Ovary (tissue), 3 donors: ENCODE measurements at regions not wholly inside any gene's neighbourhood (a gene's known extent, or its start where the extent isn't known, plus 50 kb on each side); places are given as distances from the start of the nearest gene placed in this dataset.

Experiments used
- EP300 ChIP-seq: sonication (generic); formaldehyde crosslinking; IDR thresholded peaks from one replicate; pipeline ENCODE4 v1.6.1; 2017; ENCODE audit warnings: antibody characterized with exemption
- POLR2A ChIP-seq: fragments of 450-650 bp; IDR thresholded peaks from one replicate; pipeline ENCODE4 v1.6.1; 2017; ENCODE audit warnings: antibody characterized with exemption, mild to moderate bottlenecking, moderate library complexity
- TF ChIP-seq, protein P1 (sequence below), 3 donors: fragments of 450-650 bp in 2 of 3; fragments of 200-600 bp in 1 of 3; IDR thresholded peaks; one replicate each; pipeline versions ENCODE4 v1.5.1 to v1.8.0; 2016 to 2022; ENCODE audit warnings: antibody characterized with exemption in 3 of 3, mild to moderate bottlenecking in 1 of 3
- donor health status: DM: no; HTN: no; CAD: no.

DNA sequence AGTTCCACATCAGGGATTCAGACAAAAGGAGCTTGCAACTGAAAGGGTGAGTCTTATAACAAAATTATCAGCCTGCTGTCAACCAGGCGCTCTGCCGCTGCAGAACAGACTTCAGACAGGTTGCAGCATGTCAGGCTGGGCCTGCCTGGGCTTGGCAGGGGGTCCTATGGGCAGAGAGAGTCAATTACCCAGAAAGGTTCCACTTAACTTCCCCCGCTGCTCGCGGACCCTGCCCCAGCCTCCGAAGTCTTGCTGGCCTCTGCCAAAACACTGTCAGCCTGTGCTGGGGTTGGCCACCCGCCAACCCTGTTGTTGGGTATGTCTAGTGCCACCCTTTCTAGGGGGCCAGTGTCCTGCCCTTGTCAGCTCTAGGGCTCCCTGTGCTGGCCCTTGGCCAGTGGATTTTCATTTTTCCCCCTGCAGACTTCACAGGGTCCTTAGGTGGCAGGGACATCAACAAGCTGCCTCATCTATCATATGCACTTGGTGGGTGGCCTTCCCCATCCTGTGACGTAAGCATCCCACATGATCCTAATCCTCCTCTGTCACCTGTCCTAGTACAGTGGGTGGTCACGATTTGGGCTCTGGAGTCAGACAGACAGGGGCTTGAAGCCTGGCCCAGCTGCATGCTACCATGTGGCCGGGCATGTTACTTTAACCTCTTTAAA, 166.5 kb upstream of the CADM1 start:
- no peak for TF ChIP-seq EP300
- TF ChIP-seq, protein P1, sequence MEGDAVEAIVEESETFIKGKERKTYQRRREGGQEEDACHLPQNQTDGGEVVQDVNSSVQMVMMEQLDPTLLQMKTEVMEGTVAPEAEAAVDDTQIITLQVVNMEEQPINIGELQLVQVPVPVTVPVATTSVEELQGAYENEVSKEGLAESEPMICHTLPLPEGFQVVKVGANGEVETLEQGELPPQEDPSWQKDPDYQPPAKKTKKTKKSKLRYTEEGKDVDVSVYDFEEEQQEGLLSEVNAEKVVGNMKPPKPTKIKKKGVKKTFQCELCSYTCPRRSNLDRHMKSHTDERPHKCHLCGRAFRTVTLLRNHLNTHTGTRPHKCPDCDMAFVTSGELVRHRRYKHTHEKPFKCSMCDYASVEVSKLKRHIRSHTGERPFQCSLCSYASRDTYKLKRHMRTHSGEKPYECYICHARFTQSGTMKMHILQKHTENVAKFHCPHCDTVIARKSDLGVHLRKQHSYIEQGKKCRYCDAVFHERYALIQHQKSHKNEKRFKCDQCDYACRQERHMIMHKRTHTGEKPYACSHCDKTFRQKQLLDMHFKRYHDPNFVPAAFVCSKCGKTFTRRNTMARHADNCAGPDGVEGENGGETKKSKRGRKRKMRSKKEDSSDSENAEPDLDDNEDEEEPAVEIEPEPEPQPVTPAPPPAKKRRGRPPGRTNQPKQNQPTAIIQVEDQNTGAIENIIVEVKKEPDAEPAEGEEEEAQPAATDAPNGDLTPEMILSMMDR (IDR thresholded peaks at IDR 0.05), result no peak
- no peak for TF ChIP-seq POLR2A
